ENCODE measurements at regions not wholly inside any gene's neighbourhood (a gene's known extent, or its start where the extent isn't known, plus 50 kb on each side); places are given as distances from the start of the nearest gene placed in this dataset.

DNA sequence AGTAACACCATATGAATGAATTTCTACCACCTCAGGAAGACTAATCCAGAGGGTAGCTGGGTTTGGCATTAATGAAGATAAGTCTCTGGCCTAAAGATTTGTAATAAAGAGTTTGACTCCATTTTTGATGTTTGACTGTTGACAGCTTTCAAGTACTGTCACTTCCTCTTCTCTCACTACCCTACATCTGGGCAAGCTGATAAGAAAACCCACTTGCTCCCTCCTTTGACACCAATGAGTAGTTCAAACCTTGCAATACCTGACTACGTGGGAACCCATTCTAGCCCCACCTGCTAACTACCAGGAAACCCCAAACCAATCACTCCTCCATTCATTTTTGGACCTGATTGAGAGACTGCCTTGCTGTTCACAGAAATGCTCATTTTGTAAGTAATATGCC lies 621.5 kb downstream of the TENT5A start:
- in situ Hi-C loops (cut with HindIII; ENCODE audit: low pct_unique_long_range_greater_than_20kb, low sequenced_read_pairs): no loop called here
- Histone ChIP-seq H3K36me3 (ENCODE audit: control insufficient read depth, insufficient read depth, low read length) (no peaks in the 10 kb centered on the region), H3K27me3 (ENCODE audit: control insufficient read depth, insufficient read depth, low read length) (no peaks in the 10 kb centered on the region), H3K27ac (ENCODE audit: low read length) (no peak overlapping the region), H3K4me1 (ENCODE audit: control insufficient read depth, insufficient read depth, low read length) (no peaks in the 10 kb centered on the region), H3K9me3 (ENCODE audit: control insufficient read depth, insufficient read depth, low read depth, low read length) (no peaks in the 10 kb centered on the region), H3K4me3 (ENCODE audit: low read depth in 2 of 2, low read length in 2 of 2) (no peak overlapping the region)
- DNase-seq (ENCODE audit: low read depth, low spot score) (no peak), ATAC-seq (no peak)
- TF ChIP-seq TCF7L2 (IDR thresholded peaks at IDR 0.05; ENCODE audit: low read depth, low read length): no peak
- TF ChIP-seq, protein P1, sequence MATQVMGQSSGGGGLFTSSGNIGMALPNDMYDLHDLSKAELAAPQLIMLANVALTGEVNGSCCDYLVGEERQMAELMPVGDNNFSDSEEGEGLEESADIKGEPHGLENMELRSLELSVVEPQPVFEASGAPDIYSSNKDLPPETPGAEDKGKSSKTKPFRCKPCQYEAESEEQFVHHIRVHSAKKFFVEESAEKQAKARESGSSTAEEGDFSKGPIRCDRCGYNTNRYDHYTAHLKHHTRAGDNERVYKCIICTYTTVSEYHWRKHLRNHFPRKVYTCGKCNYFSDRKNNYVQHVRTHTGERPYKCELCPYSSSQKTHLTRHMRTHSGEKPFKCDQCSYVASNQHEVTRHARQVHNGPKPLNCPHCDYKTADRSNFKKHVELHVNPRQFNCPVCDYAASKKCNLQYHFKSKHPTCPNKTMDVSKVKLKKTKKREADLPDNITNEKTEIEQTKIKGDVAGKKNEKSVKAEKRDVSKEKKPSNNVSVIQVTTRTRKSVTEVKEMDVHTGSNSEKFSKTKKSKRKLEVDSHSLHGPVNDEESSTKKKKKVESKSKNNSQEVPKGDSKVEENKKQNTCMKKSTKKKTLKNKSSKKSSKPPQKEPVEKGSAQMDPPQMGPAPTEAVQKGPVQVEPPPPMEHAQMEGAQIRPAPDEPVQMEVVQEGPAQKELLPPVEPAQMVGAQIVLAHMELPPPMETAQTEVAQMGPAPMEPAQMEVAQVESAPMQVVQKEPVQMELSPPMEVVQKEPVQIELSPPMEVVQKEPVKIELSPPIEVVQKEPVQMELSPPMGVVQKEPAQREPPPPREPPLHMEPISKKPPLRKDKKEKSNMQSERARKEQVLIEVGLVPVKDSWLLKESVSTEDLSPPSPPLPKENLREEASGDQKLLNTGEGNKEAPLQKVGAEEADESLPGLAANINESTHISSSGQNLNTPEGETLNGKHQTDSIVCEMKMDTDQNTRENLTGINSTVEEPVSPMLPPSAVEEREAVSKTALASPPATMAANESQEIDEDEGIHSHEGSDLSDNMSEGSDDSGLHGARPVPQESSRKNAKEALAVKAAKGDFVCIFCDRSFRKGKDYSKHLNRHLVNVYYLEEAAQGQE (IDR thresholded peaks at IDR 0.05; ENCODE audit: insufficient read depth in 1 of 2, low read depth in 2 of 2, low read length in 1 of 2): no peak
- no peak for TF ChIP-seq SIN3A (IDR thresholded peaks at IDR 0.05; ENCODE audit: borderline replicate concordance, insufficient read depth, low read depth, low read length)
- no peak for TF ChIP-seq POLR2AphosphoS5 (IDR thresholded peaks at IDR 0.05; ENCODE audit: low read depth, low read length)
- CTCF ChIA-PET: no interaction called here
- POLR2A ChIA-PET: no interaction called here
- BruUV-seq (replicated peaks): no TSS peak
- intact Hi-C loops (cut with micrococcal nuclease; ENCODE audit: unreplicated experiment): no loop called here

DNA sequence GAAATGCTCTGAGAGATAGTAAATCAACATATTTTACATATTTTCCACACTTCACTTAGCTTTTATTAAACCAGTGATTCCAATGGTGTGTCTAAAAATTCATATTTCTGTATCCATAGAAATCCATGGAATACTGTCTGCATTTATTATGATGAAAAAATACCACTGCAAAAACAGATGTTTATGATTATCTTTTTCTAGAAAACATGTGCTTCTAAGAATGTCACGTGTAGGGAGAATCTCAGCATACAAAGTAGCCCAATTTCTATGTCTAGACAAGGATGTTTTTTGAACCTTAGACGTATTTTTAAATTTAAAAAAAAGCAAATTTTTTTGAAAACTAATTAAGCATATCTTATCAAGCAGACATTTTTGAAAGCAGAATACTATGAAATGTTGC lies 622.4 kb downstream of the TENT5A start:
- TF ChIP-seq SIN3A (IDR thresholded peaks at IDR 0.05; ENCODE audit: borderline replicate concordance, insufficient read depth, low read depth, low read length) (no peak), TCF7L2 (IDR thresholded peaks at IDR 0.05; ENCODE audit: low read depth, low read length) (no peak), POLR2AphosphoS5 (IDR thresholded peaks at IDR 0.05; ENCODE audit: low read depth, low read length) (no peak)
- TF ChIP-seq, protein P1 (IDR thresholded peaks at IDR 0.05; ENCODE audit: insufficient read depth in 1 of 2, low read depth in 2 of 2, low read length in 1 of 2): no peak
- TF ChIP-seq, protein P2, sequence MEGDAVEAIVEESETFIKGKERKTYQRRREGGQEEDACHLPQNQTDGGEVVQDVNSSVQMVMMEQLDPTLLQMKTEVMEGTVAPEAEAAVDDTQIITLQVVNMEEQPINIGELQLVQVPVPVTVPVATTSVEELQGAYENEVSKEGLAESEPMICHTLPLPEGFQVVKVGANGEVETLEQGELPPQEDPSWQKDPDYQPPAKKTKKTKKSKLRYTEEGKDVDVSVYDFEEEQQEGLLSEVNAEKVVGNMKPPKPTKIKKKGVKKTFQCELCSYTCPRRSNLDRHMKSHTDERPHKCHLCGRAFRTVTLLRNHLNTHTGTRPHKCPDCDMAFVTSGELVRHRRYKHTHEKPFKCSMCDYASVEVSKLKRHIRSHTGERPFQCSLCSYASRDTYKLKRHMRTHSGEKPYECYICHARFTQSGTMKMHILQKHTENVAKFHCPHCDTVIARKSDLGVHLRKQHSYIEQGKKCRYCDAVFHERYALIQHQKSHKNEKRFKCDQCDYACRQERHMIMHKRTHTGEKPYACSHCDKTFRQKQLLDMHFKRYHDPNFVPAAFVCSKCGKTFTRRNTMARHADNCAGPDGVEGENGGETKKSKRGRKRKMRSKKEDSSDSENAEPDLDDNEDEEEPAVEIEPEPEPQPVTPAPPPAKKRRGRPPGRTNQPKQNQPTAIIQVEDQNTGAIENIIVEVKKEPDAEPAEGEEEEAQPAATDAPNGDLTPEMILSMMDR (IDR thresholded peaks at IDR 0.05): no peak
- in situ Hi-C loops (cut with HindIII; ENCODE audit: low pct_unique_long_range_greater_than_20kb, low sequenced_read_pairs): no loop called here
- no TSS peak for BruUV-seq (replicated peaks)
- Histone ChIP-seq H3K36me3 (ENCODE audit: control insufficient read depth, insufficient read depth, low read length) (no peaks in the 10 kb centered on the region), H3K9me3 (ENCODE audit: control insufficient read depth, insufficient read depth, low read depth, low read length) (no peaks in the 10 kb centered on the region), H3K4me3 (ENCODE audit: low read depth in 2 of 2, low read length in 2 of 2) (no peak overlapping the region), H3K27ac (ENCODE audit: low read length) (no peak overlapping the region), H3K27me3 (ENCODE audit: control insufficient read depth, insufficient read depth, low read length) (no peaks in the 10 kb centered on the region), H3K4me1 (ENCODE audit: control insufficient read depth, insufficient read depth, low read length) (no peaks in the 10 kb centered on the region)
- CTCF ChIA-PET: no interaction called here
- ATAC-seq (no peak), DNase-seq (ENCODE audit: low read depth, low spot score) (no peak)
- intact Hi-C loops (cut with micrococcal nuclease; ENCODE audit: unreplicated experiment): no loop called here
- POLR2A ChIA-PET: no interaction called here
